Lower lobe of right lung (tissue), 2 donors: ENCODE measurements at regions not wholly inside any gene's neighbourhood (a gene's known extent, or its start where the extent isn't known, plus 50 kb on each side); places are given as distances from the start of the nearest gene placed in this dataset.

Experiments
- ATAC-seq, 2 donors: fragments of 200-7000 bp; cut with Tn5 transposase; one replicate each; pipeline ENCODE4 v1.9.1; 2020 to 2022; ENCODE audit warnings: mild to moderate bottlenecking in 2 of 2, moderate library complexity in 2 of 2
- DNase-seq: peaks from one replicate; pipeline ENCODE4 v3.0.0-alpha.2; 2020
- H3K27ac ChIP-seq: fragments of 200-600 bp; one replicate; pipeline ENCODE4 v1.8.0; 2022
- H3K27me3 ChIP-seq: fragments of 200-600 bp; one replicate; pipeline ENCODE4 v1.8.0; 2022; ENCODE audit warnings: low read depth
- H3K36me3 ChIP-seq: fragments of 200-600 bp; one replicate; pipeline ENCODE4 v1.8.0; 2022; ENCODE audit warnings: mild to moderate bottlenecking
- H3K4me1 ChIP-seq: fragments of 200-600 bp; one replicate; pipeline ENCODE4 v1.8.0; 2022
- H3K4me3 ChIP-seq: fragments of 200-600 bp; one replicate; pipeline ENCODE4 v1.8.0; 2022; ENCODE audit warnings: mild to moderate bottlenecking
- H3K9me3 ChIP-seq: fragments of 200-600 bp; one replicate; pipeline ENCODE4 v1.8.0; 2022
- CTCF ChIP-seq: fragments of 200-600 bp; IDR thresholded peaks from one replicate; pipeline ENCODE4 v1.8.0; 2022; ENCODE audit warnings: antibody characterized with exemption, mild to moderate bottlenecking
- intact Hi-C: fragments of 100-400 bp; cut with DNase I; formaldehyde crosslinking; loops from one replicate; pipeline ENCODE4 v1.11.0; 2022
- donor health status: DM: no; HTN: yes; CAD: no; lungs with severe emphysema.

- H3K4me3 ChIP-seq = no peak overlapping the region
- ATAC-seq (no peak), DNase-seq (no peak)
- H3K27me3 ChIP-seq = no peaks in the 10 kb centered on the region
- H3K36me3 ChIP-seq = no peaks in the 10 kb centered on the region
- intact Hi-C loops = no loop called here
- no peaks in the 10 kb centered on the region for H3K9me3 ChIP-seq
- H3K27ac ChIP-seq = no peak overlapping the region
- H3K4me1 ChIP-seq = no peaks in the 10 kb centered on the region
- TF ChIP-seq CTCF = no peak
These were observed 563.2 kb downstream of the CCDC171 start for GRCh38 chr9:16115994-16116393.

- intact Hi-C loops = no loop called here
- Histone ChIP-seq H3K36me3 (no peaks in the 10 kb centered on the region), H3K4me3 (no peak overlapping the region), H3K4me1 (no peaks in the 10 kb centered on the region), H3K27me3 (no peaks in the 10 kb centered on the region), H3K27ac (no peak overlapping the region), H3K9me3 (no peaks in the 10 kb centered on the region)
- TF ChIP-seq CTCF = no peak
- DNase-seq (no peak), ATAC-seq (no peak)
These were observed 565.2 kb downstream of the CCDC171 start for GRCh38 chr9:16118043-16118442.

GRCh38 chr9:16119261-16120230 lies 566.7 kb downstream of the CCDC171 start:
- Histone ChIP-seq H3K9me3 (no peaks in the 10 kb centered on the region), H3K4me1 (no peaks in the 10 kb centered on the region), H3K36me3 (no peaks in the 10 kb centered on the region), H3K27ac (no peak overlapping the region), H3K4me3 (no peak overlapping the region), H3K27me3 (no peaks in the 10 kb centered on the region)
- TF ChIP-seq CTCF = no peak
- intact Hi-C loops = no loop called here
- no peak for DNase-seq
- ATAC-seq = no peak

- Histone ChIP-seq H3K36me3 (no peaks in the 10 kb centered on the region), H3K4me3 (no peak overlapping the region), H3K9me3 (no peaks in the 10 kb centered on the region), H3K4me1 (no peaks in the 10 kb centered on the region), H3K27me3 (no peaks in the 10 kb centered on the region), H3K27ac (no peak overlapping the region)
- DNase-seq (no peak), ATAC-seq (no peak)
- intact Hi-C loops = no loop called here
- no peak for TF ChIP-seq CTCF
These were observed 567.4 kb downstream of the CCDC171 start for GRCh38 chr9:16120231-16120641.

- ATAC-seq (no peak), DNase-seq (no peak)
- no peaks in the 10 kb centered on the region for H3K9me3 ChIP-seq
- no peak overlapping the region for H3K4me3 ChIP-seq
- no peak overlapping the region for H3K27ac ChIP-seq
- intact Hi-C loops = no loop called here
- no peaks in the 10 kb centered on the region for H3K36me3 ChIP-seq
- no peak for TF ChIP-seq CTCF
- no peaks in the 10 kb centered on the region for H3K4me1 ChIP-seq
- no peaks in the 10 kb centered on the region for H3K27me3 ChIP-seq
These were observed 567.9 kb downstream of the CCDC171 start for GRCh38 chr9:16120727-16121126.
